ENCODE measurements at regions not wholly inside any gene's neighbourhood (a gene's known extent, or its start where the extent isn't known, plus 50 kb on each side); places are given as distances from the start of the nearest gene placed in this dataset.

DNA sequence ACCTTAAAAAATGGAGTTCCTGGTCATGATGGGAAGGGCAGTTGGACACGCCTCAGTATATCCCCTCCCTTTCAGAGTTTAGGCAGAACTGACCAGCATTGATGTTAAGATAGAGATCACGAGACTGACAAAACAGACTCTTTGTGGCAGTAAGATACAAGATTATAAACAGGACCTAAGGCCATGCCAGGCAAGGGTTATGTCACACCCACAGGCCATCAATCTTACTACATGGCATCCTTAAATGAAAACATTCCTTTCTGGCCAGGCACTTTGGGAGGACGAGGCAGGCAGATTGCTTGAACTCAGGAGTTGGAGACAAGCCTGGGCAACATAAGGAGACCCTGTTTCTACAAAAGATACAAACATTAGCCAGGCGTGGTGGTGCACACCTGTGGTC, 129.3 kb upstream of the MLN start:
- TF ChIP-seq, protein P1, sequence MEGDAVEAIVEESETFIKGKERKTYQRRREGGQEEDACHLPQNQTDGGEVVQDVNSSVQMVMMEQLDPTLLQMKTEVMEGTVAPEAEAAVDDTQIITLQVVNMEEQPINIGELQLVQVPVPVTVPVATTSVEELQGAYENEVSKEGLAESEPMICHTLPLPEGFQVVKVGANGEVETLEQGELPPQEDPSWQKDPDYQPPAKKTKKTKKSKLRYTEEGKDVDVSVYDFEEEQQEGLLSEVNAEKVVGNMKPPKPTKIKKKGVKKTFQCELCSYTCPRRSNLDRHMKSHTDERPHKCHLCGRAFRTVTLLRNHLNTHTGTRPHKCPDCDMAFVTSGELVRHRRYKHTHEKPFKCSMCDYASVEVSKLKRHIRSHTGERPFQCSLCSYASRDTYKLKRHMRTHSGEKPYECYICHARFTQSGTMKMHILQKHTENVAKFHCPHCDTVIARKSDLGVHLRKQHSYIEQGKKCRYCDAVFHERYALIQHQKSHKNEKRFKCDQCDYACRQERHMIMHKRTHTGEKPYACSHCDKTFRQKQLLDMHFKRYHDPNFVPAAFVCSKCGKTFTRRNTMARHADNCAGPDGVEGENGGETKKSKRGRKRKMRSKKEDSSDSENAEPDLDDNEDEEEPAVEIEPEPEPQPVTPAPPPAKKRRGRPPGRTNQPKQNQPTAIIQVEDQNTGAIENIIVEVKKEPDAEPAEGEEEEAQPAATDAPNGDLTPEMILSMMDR (IDR thresholded peaks at IDR 0.05; ENCODE audit: control insufficient read depth, extremely low read depth, insufficient read depth): no peak
- no peak overlapping the region for H3K4me3 ChIP-seq (ENCODE audit: low read depth, low read length)
- DNase-seq (ENCODE audit: low read depth): no peak

DNA sequence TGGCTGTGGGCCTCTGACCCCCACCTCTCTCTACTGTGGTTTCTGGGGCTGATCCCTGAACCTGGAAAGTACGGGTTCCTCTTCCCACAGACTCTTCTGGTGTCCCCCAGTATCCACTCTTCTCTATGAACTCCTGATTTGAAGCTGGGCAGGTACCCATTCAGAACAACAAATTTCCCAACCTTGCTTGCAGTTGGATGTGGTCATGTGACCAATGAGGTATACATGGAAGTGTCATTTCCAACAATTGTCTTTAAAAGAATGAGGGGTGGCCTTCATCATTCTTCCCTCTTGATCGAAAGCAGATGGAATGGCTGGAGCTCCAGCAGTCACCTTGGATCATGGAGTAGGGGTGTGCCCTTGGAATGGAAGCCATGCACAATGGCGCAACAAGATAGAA, 128.0 kb upstream of the MLN start:
- DNase-seq (ENCODE audit: low read depth): no peak
- TF ChIP-seq, protein P1 (IDR thresholded peaks at IDR 0.05; ENCODE audit: control insufficient read depth, extremely low read depth, insufficient read depth): no peak

DNA sequence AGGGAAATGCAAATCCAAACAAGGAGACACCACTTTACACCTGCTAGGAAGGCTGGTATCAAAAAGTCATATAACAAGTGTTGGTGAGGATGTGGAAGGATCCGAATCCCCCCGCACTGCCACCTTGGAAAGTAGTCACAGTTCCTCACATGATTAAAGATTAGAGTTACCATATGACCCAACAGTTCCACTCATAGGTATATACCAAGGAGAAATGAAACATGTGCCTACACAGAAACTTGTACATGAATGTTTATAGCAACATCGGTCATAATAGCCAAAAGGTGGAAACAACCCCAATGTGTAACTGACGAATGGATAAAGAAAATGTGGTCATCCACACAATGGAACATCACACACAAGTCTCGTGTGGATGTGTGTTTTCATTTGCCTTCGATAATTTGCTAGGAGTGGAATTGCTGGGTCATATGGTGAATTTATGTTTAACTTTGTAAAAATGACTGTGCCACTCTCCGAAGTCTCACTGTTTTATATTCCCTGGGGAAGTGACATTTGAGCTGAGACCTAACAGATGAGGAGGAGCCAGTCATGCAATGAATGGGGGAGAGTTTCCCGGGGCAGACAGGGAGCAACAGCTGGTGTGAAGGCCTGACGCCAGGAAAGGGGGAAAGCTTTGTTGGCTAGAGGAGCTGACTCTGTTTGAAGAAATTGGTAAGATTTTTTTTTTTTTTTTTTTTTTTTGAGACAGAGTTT, 125.9 kb upstream of the MLN start:
- no peak for DNase-seq (ENCODE audit: low read depth)
- TF ChIP-seq, protein P1 (IDR thresholded peaks at IDR 0.05; ENCODE audit: control insufficient read depth, extremely low read depth, insufficient read depth): no peak
- no peak overlapping the region for H3K4me3 ChIP-seq (ENCODE audit: low read depth, low read length)

More for the DNA sequence above, 128.0 kb upstream of the MLN start:
- H3K4me3 ChIP-seq (ENCODE audit: low read depth, low read length): no peak overlapping the region

- TF ChIP-seq, protein P1 (IDR thresholded peaks at IDR 0.05; ENCODE audit: control insufficient read depth, extremely low read depth, insufficient read depth): no peak
- no peak overlapping the region for H3K4me3 ChIP-seq (ENCODE audit: low read depth, low read length)
- no peak for DNase-seq (ENCODE audit: low read depth)
Measured at GRCh38 chr6:33927616-33928015, 123.8 kb upstream of the MLN start.

GRCh38 chr6:33927112-33927511, 123.3 kb upstream of the MLN start:
- H3K4me3 ChIP-seq (ENCODE audit: low read depth, low read length): no peak overlapping the region
- no peak for DNase-seq (ENCODE audit: low read depth)
- TF ChIP-seq, protein P1 (IDR thresholded peaks at IDR 0.05; ENCODE audit: control insufficient read depth, extremely low read depth, insufficient read depth): no peak

DNA sequence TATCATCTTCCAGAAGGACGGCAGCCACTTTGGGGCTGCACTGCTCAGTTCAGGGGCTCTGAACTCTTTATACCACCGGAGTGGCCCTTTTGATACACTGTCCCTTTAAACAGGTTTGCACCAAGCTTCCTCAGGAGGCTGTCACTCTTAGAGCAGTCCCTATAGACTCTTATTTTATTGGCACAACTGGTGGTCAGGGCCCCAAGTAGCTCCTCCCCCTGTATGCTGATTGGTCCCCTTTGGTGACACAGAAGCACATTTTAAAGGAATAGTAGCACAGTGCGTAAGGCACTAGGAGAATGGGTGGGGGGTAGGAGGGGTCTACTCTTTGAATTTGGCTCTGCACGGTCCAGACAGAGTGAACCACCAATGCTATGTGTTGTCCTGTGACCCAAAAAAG, 122.6 kb upstream of the MLN start:
- DNase-seq (ENCODE audit: low read depth): no peak
- TF ChIP-seq, protein P1 (IDR thresholded peaks at IDR 0.05; ENCODE audit: control insufficient read depth, extremely low read depth, insufficient read depth): no peak
- H3K4me3 ChIP-seq (ENCODE audit: low read depth, low read length): no peak overlapping the region

- DNase-seq (ENCODE audit: low read depth): no peak
- no peak overlapping the region for H3K4me3 ChIP-seq (ENCODE audit: low read depth, low read length)
- TF ChIP-seq, protein P1 (IDR thresholded peaks at IDR 0.05; ENCODE audit: control insufficient read depth, extremely low read depth, insufficient read depth): no peak
Measured at GRCh38 chr6:33925936-33926335, 122.1 kb upstream of the MLN start.

Measured in LNCaP clone FGC (cell line).